WI38 (cell line): ENCODE measurements at regions not wholly inside any gene's neighbourhood (a gene's known extent, or its start where the extent isn't known, plus 50 kb on each side); places are given as distances from the start of the nearest gene placed in this dataset.

Experiments
- H3K4me3 ChIP-seq: 2 replicates; pipeline ENCODE4 v1.5.1; 2011; ENCODE audit warnings: low read depth, mild to moderate bottlenecking, control low read depth, low read length
- TF ChIP-seq, protein P1 (sequence below): IDR thresholded peaks from 2 replicates; pipeline ENCODE4 v1.5.1; 2012; ENCODE audit warnings: low read depth, mild to moderate bottlenecking, control low read depth, low read length

DNA sequence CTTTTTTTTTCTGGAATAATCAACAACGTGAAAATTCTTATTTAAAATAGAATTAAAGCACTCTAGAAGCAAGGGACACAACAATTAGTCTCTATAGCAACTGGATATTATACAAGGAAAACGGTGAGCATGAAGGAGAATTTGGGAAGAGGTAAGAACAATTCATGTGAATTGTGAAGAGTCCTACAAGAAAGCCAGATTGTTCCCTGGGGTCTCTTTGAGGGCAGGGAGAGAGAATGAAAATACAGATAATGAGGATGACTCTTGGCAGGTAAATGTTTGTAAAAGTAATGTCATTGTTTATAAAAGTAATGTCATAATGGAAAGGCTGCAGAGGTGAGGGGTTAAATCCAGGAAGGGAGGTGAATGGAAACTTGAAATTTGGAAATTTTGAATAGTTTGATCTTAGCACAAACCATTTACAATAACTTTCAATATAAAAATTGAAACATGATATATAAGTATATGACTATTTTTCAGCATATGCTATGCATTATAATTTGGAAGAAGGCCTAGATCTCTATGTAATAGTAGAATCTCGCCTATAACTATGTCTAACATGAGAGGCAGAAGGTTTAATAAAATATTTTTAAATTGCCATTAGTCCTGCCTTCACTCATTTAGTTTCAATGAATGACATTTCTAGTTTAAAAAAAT, 378.8 kb upstream of the DCN start:
- TF ChIP-seq, protein P1, sequence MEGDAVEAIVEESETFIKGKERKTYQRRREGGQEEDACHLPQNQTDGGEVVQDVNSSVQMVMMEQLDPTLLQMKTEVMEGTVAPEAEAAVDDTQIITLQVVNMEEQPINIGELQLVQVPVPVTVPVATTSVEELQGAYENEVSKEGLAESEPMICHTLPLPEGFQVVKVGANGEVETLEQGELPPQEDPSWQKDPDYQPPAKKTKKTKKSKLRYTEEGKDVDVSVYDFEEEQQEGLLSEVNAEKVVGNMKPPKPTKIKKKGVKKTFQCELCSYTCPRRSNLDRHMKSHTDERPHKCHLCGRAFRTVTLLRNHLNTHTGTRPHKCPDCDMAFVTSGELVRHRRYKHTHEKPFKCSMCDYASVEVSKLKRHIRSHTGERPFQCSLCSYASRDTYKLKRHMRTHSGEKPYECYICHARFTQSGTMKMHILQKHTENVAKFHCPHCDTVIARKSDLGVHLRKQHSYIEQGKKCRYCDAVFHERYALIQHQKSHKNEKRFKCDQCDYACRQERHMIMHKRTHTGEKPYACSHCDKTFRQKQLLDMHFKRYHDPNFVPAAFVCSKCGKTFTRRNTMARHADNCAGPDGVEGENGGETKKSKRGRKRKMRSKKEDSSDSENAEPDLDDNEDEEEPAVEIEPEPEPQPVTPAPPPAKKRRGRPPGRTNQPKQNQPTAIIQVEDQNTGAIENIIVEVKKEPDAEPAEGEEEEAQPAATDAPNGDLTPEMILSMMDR = no peak
- H3K4me3 ChIP-seq = no peak overlapping the region

DNA sequence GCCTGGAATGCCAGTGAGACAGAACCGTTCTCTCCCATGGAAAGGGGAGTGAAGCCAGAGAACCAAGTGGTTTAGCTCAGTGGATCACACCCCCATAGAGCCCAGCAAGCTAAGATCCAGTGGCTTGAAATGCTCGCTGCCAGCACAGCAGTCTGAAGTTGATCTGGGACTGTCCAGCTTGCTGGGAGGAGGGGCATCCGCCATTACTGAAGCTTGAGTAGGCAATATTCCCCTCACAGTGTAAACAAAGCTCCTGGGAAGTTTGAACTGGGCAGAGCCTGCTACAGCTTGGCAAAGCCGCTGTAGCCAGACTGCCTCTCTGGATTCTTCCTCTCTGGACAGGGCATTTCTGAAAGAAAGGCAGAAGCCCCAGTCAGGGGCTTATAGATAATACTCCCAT, 374.3 kb upstream of the DCN start:
- no peak overlapping the region for H3K4me3 ChIP-seq
- TF ChIP-seq, protein P1 = no peak

DNA sequence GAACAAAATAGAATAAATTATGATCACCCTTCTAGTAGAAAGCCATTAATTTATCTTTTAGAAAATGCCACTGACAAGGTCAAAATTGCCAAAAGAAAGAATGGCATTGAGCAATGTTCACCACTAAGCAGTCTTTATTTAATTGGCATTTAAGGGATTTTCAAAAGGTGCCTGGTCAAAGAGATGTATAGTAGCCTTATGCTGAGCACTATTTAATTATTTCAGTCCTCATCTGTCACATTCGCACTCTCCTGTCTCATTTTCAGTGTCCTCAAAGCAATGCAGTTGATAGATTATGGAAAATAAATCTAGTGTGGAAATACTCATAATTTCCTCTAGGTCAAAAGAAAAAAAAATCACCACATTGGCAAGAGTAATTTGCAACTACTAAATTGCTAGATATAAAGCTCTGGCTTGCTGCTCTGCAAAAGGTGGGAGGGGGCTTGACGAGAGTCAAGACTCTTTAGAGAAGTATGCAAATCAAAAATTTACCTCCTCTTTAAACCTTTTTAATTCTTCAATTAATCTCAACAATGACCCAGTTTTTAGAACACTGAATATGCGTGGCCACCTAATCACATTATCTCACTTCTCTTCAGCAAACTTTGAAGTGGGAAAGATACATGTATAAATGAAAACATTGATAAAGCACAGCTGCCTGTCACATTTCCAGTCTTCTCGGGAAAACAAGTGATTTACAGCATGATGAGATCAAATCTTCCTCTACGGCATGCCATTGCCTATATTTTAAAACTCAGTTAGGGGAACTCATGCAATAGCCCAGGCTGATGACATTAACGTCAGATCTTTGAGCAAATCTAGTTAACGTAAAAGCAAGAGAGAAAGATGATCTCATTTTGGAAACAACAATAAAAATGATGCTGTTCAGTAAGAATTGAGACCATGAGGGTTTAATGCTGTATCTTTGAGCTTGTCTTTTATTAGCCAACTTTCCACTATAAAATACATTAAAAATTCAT, 373.1 kb upstream of the DCN start:
- H3K4me3 ChIP-seq = no peak overlapping the region
- TF ChIP-seq, protein P1 = no peak

DNA sequence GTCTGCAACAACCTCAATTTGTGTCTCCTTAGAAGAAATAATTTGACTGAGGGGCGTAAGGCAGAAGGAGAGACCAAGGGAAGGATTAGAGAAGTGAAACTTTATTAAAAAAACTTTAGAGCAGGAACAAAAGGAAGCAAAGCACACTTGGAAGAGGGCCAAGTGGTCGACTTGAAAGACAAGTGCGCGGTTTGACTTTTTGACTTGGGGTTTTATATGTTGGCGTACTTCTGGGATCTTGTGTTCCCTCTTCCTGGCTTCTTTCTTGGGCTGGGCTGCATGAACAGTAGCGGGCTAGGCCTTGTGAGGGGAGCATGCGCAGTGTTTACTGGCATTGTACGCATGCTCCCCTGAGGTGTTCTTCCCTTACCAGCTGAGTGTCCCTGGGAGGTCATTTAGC, 369.3 kb upstream of the DCN start:
- TF ChIP-seq, protein P1 = no peak
- H3K4me3 ChIP-seq = no peak overlapping the region

DNA sequence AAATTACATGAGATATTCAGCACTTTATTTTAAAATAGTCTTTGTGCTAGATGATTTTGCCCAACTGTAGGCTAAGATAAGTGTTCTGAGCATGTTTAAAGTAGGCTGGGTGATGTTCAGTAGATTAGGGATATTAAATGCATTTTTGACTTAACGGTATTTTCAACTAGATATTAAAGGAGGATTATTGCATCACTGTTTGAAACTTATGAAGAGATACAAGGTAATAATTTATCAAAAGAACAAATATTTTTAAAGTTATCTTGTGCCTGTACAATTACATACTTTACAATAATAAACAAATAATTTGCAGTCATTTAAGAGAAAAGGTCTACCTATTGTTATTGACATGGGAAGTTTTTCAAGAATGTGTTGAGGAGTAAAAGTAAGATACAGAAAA, 368.6 kb upstream of the DCN start:
- H3K4me3 ChIP-seq = no peak overlapping the region
- TF ChIP-seq, protein P1 = no peak

DNA sequence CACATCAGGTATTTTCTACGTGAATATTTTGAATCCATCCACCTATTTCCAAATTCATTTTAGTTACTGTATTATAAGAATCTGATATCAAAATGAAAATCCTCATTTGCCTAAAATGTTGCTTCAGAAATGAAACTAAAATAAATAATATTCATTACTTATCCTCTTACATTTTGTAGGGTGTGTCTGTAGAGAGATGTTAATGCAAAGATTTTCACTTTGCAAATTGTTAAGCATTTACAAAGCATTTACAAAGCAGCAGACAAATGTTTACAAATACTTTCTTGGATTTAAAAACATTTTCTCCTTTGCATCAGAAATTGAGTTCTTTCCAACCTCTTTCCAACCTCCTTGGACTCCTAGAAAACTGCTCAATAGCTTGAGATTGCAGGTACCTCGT, 360.0 kb upstream of the DCN start:
- TF ChIP-seq, protein P1 = no peak
- H3K4me3 ChIP-seq = no peak overlapping the region

DNA sequence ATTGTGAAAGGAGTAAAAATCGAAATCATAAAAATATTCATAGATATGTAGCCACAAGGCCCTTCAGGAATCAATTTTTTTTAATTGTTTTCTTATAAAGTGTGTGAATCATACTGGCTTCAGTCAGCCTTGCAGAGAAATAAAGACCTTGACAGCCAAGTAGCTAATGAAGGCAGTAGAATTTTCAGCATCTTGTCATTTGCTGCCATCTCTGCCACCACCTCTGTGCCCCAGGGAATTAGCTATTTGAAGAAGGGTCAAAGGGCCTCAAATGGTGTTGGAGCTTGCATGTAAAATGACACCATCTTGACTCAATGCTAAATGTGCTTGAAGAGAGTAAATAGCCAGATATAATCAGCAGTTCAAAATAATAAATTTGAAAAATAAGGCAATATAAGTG, 359.4 kb upstream of the DCN start:
- H3K4me3 ChIP-seq = no peak overlapping the region
- TF ChIP-seq, protein P1 = no peak
